Epithelial cell of esophagus (primary cell): ENCODE measurements at regions not wholly inside any gene's neighbourhood (a gene's known extent, or its start where the extent isn't known, plus 50 kb on each side); places are given as distances from the start of the nearest gene placed in this dataset.

Source experiments
- DNase-seq: peaks from one replicate; pipeline ENCODE4 v3.0.0; 2010; ENCODE audit warnings: low read depth
- H3K4me3 ChIP-seq: 2 replicates; pipeline ENCODE4 v1.5.1; 2011; ENCODE audit warnings: mild to moderate bottlenecking, low read length, control low read depth
- TF ChIP-seq, protein P1 (sequence below): IDR thresholded peaks from 2 replicates; pipeline ENCODE4 v1.5.1; 2011; ENCODE audit warnings: low read depth, mild to moderate bottlenecking, low read length, control low read depth, inconsistent platforms; ENCODE audit not compliant: insufficient read depth; ENCODE audit errors: missing control alignments

DNA sequence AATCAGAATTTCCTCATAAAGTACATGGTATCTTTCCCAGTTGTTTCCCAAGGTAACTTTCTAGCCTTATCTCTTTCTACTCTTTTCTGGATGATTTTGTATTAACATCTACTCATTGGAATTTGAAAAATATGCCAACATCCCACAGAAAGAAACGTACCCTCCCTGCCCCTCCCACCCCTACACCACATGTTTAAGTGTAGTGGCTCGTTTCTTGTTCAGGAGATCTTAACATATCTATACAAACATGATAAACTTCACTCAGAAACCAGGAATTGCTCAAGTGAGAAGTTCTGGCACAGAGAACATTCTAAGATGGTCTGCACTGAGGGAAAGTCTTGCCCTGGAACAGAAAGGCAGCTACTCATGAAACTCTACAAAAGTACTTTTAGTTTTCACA lies 404.7 kb downstream of the SOX2 start:
- TF ChIP-seq, protein P1, sequence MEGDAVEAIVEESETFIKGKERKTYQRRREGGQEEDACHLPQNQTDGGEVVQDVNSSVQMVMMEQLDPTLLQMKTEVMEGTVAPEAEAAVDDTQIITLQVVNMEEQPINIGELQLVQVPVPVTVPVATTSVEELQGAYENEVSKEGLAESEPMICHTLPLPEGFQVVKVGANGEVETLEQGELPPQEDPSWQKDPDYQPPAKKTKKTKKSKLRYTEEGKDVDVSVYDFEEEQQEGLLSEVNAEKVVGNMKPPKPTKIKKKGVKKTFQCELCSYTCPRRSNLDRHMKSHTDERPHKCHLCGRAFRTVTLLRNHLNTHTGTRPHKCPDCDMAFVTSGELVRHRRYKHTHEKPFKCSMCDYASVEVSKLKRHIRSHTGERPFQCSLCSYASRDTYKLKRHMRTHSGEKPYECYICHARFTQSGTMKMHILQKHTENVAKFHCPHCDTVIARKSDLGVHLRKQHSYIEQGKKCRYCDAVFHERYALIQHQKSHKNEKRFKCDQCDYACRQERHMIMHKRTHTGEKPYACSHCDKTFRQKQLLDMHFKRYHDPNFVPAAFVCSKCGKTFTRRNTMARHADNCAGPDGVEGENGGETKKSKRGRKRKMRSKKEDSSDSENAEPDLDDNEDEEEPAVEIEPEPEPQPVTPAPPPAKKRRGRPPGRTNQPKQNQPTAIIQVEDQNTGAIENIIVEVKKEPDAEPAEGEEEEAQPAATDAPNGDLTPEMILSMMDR, result no peak
- no peak overlapping the region for H3K4me3 ChIP-seq
- no peak for DNase-seq

GRCh38 chr3:182117131-182117530 lies 405.4 kb downstream of the SOX2 start:
- no peak for DNase-seq
- H3K4me3 ChIP-seq, result no peak overlapping the region
- TF ChIP-seq, protein P1, result no peak

DNA sequence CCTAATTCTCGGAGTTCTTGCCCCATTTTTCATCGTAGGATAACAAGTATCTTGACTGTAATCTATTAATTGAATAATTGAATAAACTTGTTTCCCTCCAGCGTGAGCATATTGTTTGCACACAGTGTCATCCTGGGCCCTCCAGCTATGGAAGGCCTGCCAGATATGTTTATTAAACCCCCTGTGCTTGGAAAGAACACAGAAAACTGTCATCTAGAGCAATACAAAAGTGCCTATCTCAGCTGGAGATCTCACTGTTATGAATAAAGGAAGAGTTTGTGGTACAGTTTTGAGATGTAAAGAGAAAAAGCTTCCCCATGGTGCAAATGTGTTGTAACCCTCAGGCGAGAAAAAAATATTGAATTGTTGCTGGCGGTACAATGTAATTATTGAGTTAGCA lies 405.9 kb downstream of the SOX2 start:
- TF ChIP-seq, protein P1, result no peak
- no peak for DNase-seq
- no peak overlapping the region for H3K4me3 ChIP-seq

GRCh38 chr3:182118066-182118465 lies 406.3 kb downstream of the SOX2 start:
- no peak overlapping the region for H3K4me3 ChIP-seq
- DNase-seq, result peak; percentile 56
- TF ChIP-seq, protein P1, result no peak

- no peak for DNase-seq
- TF ChIP-seq, protein P1, result no peak
- no peak overlapping the region for H3K4me3 ChIP-seq
Observed at GRCh38 chr3:182121401-182121800, 409.7 kb downstream of the SOX2 start.

- no peak for DNase-seq
- no peak overlapping the region for H3K4me3 ChIP-seq
- TF ChIP-seq, protein P1, result no peak
Observed at GRCh38 chr3:182122779-182123178, 411.1 kb downstream of the SOX2 start.

DNA sequence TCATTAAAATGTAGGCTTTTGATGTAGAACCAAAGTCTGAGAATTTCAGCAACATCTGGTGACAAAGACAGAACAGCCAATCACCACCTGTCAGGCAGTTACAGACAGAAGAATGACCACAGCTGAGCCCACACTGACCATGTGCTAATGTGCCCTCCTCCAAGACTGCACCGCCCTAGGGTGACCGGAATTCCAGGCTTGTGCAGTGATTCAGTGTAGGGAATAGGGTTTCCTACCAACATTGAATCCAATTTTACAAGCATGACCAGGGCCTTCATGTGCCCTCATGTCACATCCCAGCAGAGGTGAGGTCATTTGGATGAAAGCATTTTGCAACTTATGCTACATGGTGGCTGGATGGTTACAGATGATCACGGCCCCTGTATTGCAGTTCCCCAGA lies 412.5 kb downstream of the SOX2 start:
- H3K4me3 ChIP-seq, result no peak overlapping the region
- DNase-seq, result no peak
- TF ChIP-seq, protein P1, result no peak
